Memory B cell (primary cell): ENCODE measurements at regions not wholly inside any gene's neighbourhood (a gene's known extent, or its start where the extent isn't known, plus 50 kb on each side); places are given as distances from the start of the nearest gene placed in this dataset.

ENCODE experiments used
- ATAC-seq: fragments of 150-1000 bp; cut with Tn5 transposase; 2 replicates; pipeline ENCODE4 v1.10.0; 2021; ENCODE audit warnings: low read depth, mild to moderate bottlenecking, moderate library complexity
- DNase-seq, 2 donors: peaks; one replicate each; pipeline ENCODE4 v3.0.0; 2022; ENCODE audit warnings: low spot score in 2 of 2
- H3K27ac Mint-ChIP-seq: one replicate; pipeline ENCODE4 v1.8.0; 2022; ENCODE audit warnings: mild to moderate bottlenecking, moderate library complexity, mixed read lengths
- H3K27me3 Mint-ChIP-seq: one replicate; pipeline ENCODE4 v1.8.0; 2022; ENCODE audit warnings: mixed read lengths
- H3K36me3 Mint-ChIP-seq: one replicate; pipeline ENCODE4 v1.8.0; 2022; ENCODE audit warnings: mild to moderate bottlenecking, mixed read lengths
- H3K4me1 Mint-ChIP-seq: one replicate; pipeline ENCODE4 v1.8.0; 2022; ENCODE audit warnings: mixed read lengths
- H3K4me3 Mint-ChIP-seq: one replicate; pipeline ENCODE4 v1.8.0; 2022; ENCODE audit warnings: mild to moderate bottlenecking, moderate library complexity, mixed read lengths
- H3K9me3 Mint-ChIP-seq: one replicate; pipeline ENCODE4 v1.8.0; 2022; ENCODE audit warnings: mixed read lengths

- Mint-ChIP-seq H3K4me1 (no peaks in the 10 kb centered on the region), H3K27ac (no peak overlapping the region), H3K9me3 (no peaks in the 10 kb centered on the region), H3K4me3 (no peak overlapping the region), H3K27me3 (peaks cover 3% of the 10 kb centered on the region), H3K36me3 (no peaks in the 10 kb centered on the region)
- no peak for DNase-seq
- ATAC-seq = no peak
Measured at GRCh38 chr5:174340226-174340625, 294.7 kb downstream of the NSG2 start.

- no peaks in the 10 kb centered on the region for H3K4me1 Mint-ChIP-seq
- ATAC-seq = no peak
- DNase-seq = no peak
- H3K27ac Mint-ChIP-seq = no peak overlapping the region
- H3K36me3 Mint-ChIP-seq = no peaks in the 10 kb centered on the region
- H3K27me3 Mint-ChIP-seq = peaks cover 5% of the 10 kb centered on the region
- H3K4me3 Mint-ChIP-seq = no peak overlapping the region
- peaks cover 3% of the 10 kb centered on the region for H3K9me3 Mint-ChIP-seq
Measured at GRCh38 chr5:174342696-174343095, 297.2 kb downstream of the NSG2 start.

GRCh38 chr5:174343826-174344225, 298.3 kb downstream of the NSG2 start:
- H3K36me3 Mint-ChIP-seq = no peaks in the 10 kb centered on the region
- peaks cover 2% of the 10 kb centered on the region for H3K27me3 Mint-ChIP-seq
- H3K27ac Mint-ChIP-seq = no peak overlapping the region
- no peak for ATAC-seq
- H3K9me3 Mint-ChIP-seq = peaks cover 3% of the 10 kb centered on the region
- no peak for DNase-seq
- no peaks in the 10 kb centered on the region for H3K4me1 Mint-ChIP-seq
- no peak overlapping the region for H3K4me3 Mint-ChIP-seq

- ATAC-seq (no peak), DNase-seq (no peak)
- Mint-ChIP-seq H3K27ac (no peak overlapping the region), H3K36me3 (no peaks in the 10 kb centered on the region), H3K27me3 (peaks cover 2% of the 10 kb centered on the region), H3K4me3 (no peak overlapping the region), H3K9me3 (peaks cover 3% of the 10 kb centered on the region), H3K4me1 (no peaks in the 10 kb centered on the region)
Measured at GRCh38 chr5:174344335-174344734, 298.8 kb downstream of the NSG2 start.

GRCh38 chr5:174347183-174347582, 301.7 kb downstream of the NSG2 start:
- no peaks in the 10 kb centered on the region for H3K4me1 Mint-ChIP-seq
- H3K4me3 Mint-ChIP-seq = no peak overlapping the region
- no peak overlapping the region for H3K27ac Mint-ChIP-seq
- peaks cover 3% of the 10 kb centered on the region for H3K9me3 Mint-ChIP-seq
- DNase-seq (no peak), ATAC-seq (no peak)
- peaks cover 2% of the 10 kb centered on the region for H3K27me3 Mint-ChIP-seq
- no peaks in the 10 kb centered on the region for H3K36me3 Mint-ChIP-seq

GRCh38 chr5:174348311-174348981, 302.9 kb downstream of the NSG2 start:
- ATAC-seq = no peak
- H3K36me3 Mint-ChIP-seq = no peaks in the 10 kb centered on the region
- H3K9me3 Mint-ChIP-seq = peaks cover 3% of the 10 kb centered on the region
- peaks cover 2% of the 10 kb centered on the region for H3K27me3 Mint-ChIP-seq
- DNase-seq = no peak
- H3K4me1 Mint-ChIP-seq = no peaks in the 10 kb centered on the region
- H3K4me3 Mint-ChIP-seq = no peak overlapping the region
- H3K27ac Mint-ChIP-seq = no peak overlapping the region

- Mint-ChIP-seq H3K4me3 (no peak overlapping the region), H3K27ac (no peak overlapping the region), H3K27me3 (peaks cover 4% of the 10 kb centered on the region), H3K36me3 (no peaks in the 10 kb centered on the region), H3K4me1 (no peaks in the 10 kb centered on the region), H3K9me3 (no peaks in the 10 kb centered on the region)
- DNase-seq (no peak), ATAC-seq (no peak)
Measured at GRCh38 chr5:174352681-174353080, 307.2 kb downstream of the NSG2 start.

GRCh38 chr5:174354571-174354970, 309.1 kb downstream of the NSG2 start:
- no peak for ATAC-seq
- DNase-seq = no peak
- H3K9me3 Mint-ChIP-seq = no peaks in the 10 kb centered on the region
- no peaks in the 10 kb centered on the region for H3K4me1 Mint-ChIP-seq
- H3K27me3 Mint-ChIP-seq = peaks cover 4% of the 10 kb centered on the region
- no peak overlapping the region for H3K4me3 Mint-ChIP-seq
- H3K36me3 Mint-ChIP-seq = no peaks in the 10 kb centered on the region
- no peak overlapping the region for H3K27ac Mint-ChIP-seq

- H3K9me3 Mint-ChIP-seq = no peaks in the 10 kb centered on the region
Measured at GRCh38 chr5:174355208-174355612, 309.7 kb downstream of the NSG2 start.

GRCh38 chr5:174355995-174356394, 310.5 kb downstream of the NSG2 start:
- no peak overlapping the region for H3K4me3 Mint-ChIP-seq
- peaks cover 4% of the 10 kb centered on the region for H3K27me3 Mint-ChIP-seq
- ATAC-seq = no peak
- no peak overlapping the region for H3K27ac Mint-ChIP-seq
- H3K9me3 Mint-ChIP-seq = no peaks in the 10 kb centered on the region
- H3K4me1 Mint-ChIP-seq = no peaks in the 10 kb centered on the region
- no peaks in the 10 kb centered on the region for H3K36me3 Mint-ChIP-seq
- DNase-seq = no peak

More at GRCh38 chr5:174355208-174355612, 309.7 kb downstream of the NSG2 start:
- H3K27me3 Mint-ChIP-seq = peaks cover 4% of the 10 kb centered on the region
- H3K4me3 Mint-ChIP-seq = no peak overlapping the region
- no peak for ATAC-seq
- H3K27ac Mint-ChIP-seq = no peak overlapping the region
- H3K36me3 Mint-ChIP-seq = no peaks in the 10 kb centered on the region
- no peak for DNase-seq
- H3K4me1 Mint-ChIP-seq = no peaks in the 10 kb centered on the region

- H3K27me3 Mint-ChIP-seq = peaks cover 4% of the 10 kb centered on the region
Measured at GRCh38 chr5:174356536-174356935, 311.0 kb downstream of the NSG2 start.

GRCh38 chr5:174358276-174358675, 312.8 kb downstream of the NSG2 start:
- peaks cover 4% of the 10 kb centered on the region for H3K27me3 Mint-ChIP-seq
- DNase-seq = no peak
- H3K9me3 Mint-ChIP-seq = peaks cover 11% of the 10 kb centered on the region
- H3K36me3 Mint-ChIP-seq = peaks cover 2% of the 10 kb centered on the region
- H3K4me1 Mint-ChIP-seq = no peaks in the 10 kb centered on the region
- H3K4me3 Mint-ChIP-seq = no peak overlapping the region
- no peak overlapping the region for H3K27ac Mint-ChIP-seq
- ATAC-seq = no peak

More at GRCh38 chr5:174356536-174356935, 311.0 kb downstream of the NSG2 start:
- no peak for ATAC-seq
- Mint-ChIP-seq H3K9me3 (peaks cover 1% of the 10 kb centered on the region), H3K4me1 (no peaks in the 10 kb centered on the region), H3K27ac (no peak overlapping the region), H3K36me3 (no peaks in the 10 kb centered on the region), H3K4me3 (no peak overlapping the region)
- DNase-seq = no peak

GRCh38 chr5:174359071-174359470, 313.6 kb downstream of the NSG2 start:
- Mint-ChIP-seq H3K4me1 (no peaks in the 10 kb centered on the region), H3K9me3 (peaks cover 11% of the 10 kb centered on the region), H3K4me3 (no peak overlapping the region), H3K36me3 (peaks cover 2% of the 10 kb centered on the region), H3K27me3 (peaks cover 4% of the 10 kb centered on the region), H3K27ac (no peak overlapping the region)
- DNase-seq = no peak
- ATAC-seq = no peak

- H3K4me1 Mint-ChIP-seq = no peaks in the 10 kb centered on the region
- ATAC-seq (no peak), DNase-seq (no peak)
- H3K36me3 Mint-ChIP-seq = peaks cover 2% of the 10 kb centered on the region
- H3K27ac Mint-ChIP-seq = no peak overlapping the region
- peaks cover 11% of the 10 kb centered on the region for H3K9me3 Mint-ChIP-seq
- no peak overlapping the region for H3K4me3 Mint-ChIP-seq
- no peaks in the 10 kb centered on the region for H3K27me3 Mint-ChIP-seq
Measured at GRCh38 chr5:174362514-174362913, 317.0 kb downstream of the NSG2 start.

GRCh38 chr5:174363934-174364333, 318.4 kb downstream of the NSG2 start:
- no peak for DNase-seq
- no peak overlapping the region for H3K4me3 Mint-ChIP-seq
- peaks cover 2% of the 10 kb centered on the region for H3K36me3 Mint-ChIP-seq
- no peak for ATAC-seq
- H3K27me3 Mint-ChIP-seq = no peaks in the 10 kb centered on the region
- no peak overlapping the region for H3K27ac Mint-ChIP-seq
- peaks cover 11% of the 10 kb centered on the region for H3K9me3 Mint-ChIP-seq
- no peaks in the 10 kb centered on the region for H3K4me1 Mint-ChIP-seq
